DLD1 (cell line): ENCODE measurements at regions not wholly inside any gene's neighbourhood (a gene's known extent, or its start where the extent isn't known, plus 50 kb on each side); places are given as distances from the start of the nearest gene placed in this dataset.

ENCODE experiments used
- in situ Hi-C: cut with HindIII; loops from 2 replicates; pipeline ENCODE4 v1.10.0; 2017; ENCODE audit warnings: low sequenced_read_pairs

DNA sequence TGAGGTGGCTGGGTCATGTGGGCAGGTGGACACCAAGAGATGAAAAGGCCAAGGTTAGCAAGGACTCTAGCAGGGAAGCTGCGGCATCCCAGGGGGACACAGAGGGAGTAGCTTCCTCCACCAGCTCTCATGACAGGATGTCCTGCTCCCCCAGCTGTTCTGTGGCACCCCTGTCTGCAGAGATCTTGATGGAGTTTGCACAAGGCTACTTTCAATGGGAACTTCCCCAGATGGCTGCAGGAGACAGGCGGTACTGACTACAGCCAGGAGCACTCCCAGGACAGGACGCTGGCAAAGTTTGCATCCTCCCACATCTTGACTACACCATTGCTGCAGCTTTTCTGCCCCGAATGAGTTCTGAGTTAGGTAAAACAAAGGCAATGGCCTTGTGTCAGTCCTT, 312.8 kb downstream of the TLE4 start:
- in situ Hi-C loops: no loop called here

DNA sequence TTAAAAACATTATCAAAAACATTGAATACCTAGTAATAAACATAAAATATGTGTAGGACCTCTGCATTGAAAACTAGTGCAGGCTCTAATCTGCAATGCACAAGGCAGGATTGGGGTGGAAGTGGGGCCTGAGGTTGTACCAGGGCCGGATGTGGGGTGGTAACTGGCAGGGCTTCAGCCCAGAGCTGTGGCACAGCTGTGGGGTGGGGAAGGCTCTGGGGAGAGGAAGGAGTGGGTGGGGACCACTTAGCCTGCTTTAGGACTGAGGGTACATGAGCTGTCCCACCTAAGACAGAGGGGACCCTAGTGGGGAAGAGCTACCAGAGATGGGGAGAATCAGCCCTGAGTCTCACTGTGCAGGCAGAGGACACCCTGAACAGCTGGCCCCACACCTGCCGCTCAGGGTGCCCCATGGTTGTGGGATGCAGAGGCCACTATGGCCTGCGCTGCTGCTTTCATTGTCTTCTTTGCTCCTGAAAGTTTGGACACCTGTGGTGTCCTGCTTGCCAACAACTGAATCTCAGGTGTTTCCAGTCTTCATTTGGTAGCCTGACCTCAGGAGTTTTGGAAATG, 311.4 kb downstream of the TLE4 start:
- in situ Hi-C loops: no loop called here

DNA sequence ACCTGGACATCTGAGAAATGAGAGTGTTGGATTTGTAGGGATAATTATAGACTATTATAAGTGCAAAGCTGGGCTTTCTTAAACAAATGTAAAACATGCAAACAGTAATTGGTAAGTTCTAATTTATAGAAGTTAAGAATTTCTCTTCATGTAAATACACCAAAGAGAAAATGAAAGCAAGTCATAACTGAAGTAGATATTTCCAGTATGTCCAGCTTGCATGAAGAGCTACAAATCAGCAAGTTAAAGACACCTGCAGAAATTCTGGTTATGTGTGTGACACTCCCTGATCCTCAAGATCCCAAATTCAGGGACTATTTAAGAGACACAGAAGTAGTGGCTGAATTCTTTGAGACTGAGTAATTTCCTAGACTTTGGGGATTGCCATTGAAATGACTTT, 308.9 kb downstream of the TLE4 start:
- in situ Hi-C loops: no loop called here

DNA sequence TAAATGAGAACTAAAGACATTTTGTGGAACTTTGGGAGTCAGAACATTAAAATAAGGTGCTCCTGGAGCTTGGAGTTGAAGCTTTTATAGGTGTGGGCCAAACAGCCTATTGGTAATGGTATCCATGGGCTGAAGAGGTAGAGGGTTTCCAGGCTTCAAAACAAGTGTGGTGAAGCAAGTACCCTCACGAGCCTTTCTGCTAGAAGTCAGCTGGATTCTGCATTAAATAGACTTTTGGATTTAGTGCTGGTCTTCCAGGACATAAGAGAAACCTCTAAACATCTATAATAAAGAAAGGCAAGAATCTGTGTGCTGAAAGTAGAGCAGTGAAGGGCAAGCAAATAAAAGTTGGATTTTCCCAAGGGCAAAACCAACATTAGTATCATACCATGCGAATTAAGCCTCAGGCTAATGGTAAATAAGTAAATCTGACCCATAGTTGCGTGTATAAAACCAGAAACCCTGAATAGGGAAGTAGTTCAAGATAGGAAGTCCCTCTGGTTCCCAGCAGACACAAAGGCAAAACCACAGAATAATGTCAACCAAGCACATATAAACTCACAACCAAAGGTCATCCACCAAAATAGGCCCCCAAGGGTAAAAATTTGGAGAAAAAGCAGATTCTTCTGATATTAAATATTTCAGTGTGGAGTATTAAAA, 306.3 kb downstream of the TLE4 start:
- in situ Hi-C loops: no loop called here

DNA sequence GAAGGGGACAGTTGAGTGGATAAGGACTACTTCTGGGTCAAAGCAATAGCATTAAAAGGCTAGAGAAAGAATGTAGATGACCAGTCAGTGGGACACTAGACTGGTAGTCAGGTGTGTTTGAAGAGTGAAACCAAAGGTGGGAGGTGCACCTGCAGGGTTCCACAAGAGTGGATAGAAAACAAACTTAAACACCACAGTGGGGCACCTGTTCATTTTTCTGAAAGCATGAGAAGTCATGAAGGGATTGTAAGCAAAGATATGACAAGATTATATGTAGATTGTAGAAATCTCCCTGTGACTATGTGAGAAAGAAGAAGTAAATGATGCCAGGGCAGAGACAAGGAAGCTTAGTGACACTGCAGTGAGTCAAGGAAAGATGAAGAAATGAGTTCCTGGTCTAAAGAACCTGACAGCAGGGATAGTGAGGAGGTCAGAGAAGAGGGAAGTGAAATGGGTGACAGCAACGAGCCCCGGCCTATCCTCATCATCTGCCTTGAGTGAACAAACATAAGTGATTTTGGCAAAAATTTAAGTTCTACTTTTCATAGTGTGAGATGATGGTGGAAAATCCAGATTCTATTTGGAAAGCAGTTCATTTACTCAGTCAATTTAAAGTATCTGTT, 296.9 kb downstream of the TLE4 start:
- in situ Hi-C loops: loop anchor here (5.0 kb wide), 1 partner anchor 36 kb away; no protein-coding TSS in a partner anchor

DNA sequence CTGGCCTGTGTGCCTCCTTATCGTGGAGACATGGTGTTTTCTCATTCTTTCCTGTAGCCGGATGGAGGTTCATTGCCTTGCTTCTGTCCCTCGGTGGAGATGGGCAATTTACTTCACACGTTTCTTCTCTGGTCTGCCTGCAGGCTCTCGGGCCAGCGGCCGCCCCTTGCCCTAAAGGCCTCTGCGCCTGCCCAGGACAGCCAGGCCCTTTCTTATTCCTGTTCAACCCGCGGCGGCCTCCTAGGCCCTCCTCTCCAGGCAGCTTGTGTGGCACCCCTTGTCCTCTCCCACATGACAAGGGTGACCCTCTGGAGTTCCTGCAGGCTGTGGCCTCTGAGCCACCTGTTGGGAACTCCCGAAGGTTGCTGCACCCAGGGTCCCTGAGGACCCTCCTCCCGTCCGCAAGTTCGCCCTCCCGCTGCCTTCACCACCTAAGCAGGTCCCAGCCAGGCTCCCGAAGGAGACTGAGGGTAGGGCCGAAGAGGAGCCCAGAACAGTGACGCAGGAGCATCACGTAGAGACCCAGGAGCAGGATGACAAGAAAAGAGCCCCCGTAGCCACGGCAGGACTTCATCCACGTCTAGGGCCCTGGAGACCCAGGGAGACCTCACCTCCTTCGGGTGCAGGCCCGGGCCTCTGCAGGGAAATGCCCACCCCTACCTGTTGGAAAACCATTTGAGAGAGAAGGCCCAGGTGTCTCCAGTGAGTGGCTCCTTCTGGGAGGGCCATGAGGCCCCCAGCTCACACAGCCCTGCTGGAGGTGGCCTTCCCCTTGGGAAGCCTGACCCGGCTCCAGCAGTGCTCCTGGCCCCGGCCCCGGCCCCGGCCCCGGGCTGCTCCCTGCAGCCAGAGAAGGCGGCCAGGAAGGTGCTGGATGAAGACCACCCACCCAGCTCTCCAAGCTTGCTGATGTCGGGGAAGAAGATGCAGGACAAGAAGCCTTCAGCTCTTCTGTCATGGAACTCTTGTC, 291.4 kb downstream of the TLE4 start:
- in situ Hi-C loops: no loop called here

DNA sequence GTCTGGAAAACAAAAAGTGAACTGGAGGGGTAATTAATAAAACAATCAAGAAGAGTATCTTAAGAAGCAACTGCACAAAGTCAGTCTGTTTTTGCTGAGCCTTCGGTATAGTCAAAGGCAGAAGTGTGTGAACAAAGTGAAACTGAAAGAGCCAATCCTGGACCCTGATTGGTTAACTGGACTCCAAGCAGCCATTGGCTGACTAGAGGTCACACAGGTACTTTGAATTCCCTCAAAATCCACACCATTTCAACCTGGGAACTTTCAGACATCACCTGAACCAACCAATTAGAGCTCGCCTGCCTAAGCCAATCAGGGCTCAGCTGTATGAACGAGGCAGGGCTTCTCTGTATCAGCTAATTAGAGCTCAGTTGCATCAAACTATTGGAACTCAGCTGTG, 286.7 kb downstream of the TLE4 start:
- in situ Hi-C loops: no loop called here

DNA sequence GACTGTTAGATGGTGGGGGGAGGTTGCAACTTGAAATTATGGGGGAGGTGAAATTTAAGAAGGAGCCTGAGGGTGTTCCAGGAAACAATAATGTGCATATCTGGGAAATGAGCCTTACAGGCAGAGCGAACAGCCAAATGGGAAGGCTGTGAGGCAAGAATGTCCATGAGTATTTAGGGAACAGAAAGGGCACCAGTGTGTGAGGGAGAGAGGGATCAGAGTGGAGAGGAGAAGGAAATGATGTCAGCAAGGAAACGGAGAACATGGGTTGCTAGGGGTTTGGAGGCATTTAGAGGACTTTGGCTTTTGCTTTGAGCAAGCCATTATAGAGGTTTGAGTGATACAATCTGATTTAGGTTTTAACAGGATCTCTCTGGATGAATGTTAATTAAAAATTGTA, 285.4 kb downstream of the TLE4 start:
- in situ Hi-C loops: no loop called here

DNA sequence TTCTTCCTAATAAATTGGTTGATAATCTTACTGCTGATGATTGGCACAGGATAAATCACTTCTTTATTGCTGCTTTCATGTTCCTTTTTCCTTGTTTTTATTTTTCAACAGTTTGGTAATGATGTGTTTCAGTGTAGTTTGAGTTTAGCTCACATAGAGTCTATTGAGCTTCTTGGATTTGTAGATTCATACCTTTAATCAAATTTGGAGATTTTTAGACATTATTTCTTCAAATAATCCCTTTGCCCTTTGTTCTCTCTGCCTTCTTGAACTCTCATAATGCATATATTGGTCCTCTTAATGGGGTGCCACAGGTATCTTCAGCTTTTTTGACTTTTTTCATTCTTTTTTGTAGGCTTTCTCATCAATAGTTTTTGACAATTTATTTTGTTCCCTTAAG, 275.3 kb downstream of the TLE4 start:
- in situ Hi-C loops: no loop called here

DNA sequence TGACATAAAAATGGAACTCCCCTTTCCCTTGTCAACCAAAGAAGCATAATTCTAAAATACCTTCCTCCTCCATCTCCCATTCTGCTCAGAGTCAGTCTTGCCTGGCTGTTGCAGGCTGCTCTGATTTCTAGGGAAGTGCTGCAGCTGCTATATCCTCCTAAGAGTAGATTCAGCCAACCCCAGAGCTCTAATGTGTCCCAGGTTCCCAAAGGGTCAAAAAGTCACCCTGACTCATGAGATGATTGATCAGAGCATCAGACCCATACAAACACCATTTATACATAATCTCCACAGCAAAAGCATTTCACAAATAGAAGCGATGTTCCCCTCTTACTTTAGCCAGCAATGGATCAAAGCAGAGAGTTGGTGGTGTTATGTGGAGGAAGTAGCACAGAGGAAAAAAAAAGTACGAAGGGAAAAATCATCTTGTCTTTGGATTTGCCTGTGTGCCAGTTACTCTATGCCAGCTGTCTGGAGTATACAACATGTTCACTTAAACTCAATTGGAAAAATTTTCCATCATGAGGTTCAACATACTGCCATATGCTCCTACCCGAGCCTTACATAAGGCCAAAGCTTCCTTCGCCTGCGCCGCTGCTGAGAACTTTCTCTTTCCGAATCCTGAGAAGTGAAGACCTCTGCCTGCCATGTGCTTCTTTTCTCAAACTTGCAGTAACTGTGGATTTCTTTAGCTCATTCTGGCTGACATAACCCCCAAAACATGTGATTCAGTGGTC, 258.0 kb downstream of the TLE4 start:
- in situ Hi-C loops: loop anchor here (5.0 kb wide), 1 partner anchor 38 kb away; no protein-coding TSS in a partner anchor

DNA sequence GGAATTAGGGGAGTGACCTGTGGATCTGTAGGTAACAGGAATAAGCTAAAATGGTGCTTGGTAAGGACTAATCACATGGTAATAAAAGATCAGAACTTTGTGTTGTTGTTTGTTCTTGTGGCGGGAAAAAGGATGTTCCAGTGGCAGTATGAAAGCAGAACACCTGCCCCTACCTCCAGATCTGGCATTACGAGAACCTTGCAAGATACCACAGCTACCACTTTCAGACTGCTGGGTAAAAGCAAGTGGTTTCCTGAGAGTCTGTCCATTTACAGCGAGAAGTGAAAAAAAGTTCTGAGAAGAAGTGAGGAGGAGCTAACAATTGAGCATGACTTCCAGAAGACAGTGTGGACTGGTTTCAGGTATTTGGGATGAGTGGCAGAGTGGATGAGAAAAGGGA, 252.5 kb downstream of the TLE4 start:
- in situ Hi-C loops: no loop called here

DNA sequence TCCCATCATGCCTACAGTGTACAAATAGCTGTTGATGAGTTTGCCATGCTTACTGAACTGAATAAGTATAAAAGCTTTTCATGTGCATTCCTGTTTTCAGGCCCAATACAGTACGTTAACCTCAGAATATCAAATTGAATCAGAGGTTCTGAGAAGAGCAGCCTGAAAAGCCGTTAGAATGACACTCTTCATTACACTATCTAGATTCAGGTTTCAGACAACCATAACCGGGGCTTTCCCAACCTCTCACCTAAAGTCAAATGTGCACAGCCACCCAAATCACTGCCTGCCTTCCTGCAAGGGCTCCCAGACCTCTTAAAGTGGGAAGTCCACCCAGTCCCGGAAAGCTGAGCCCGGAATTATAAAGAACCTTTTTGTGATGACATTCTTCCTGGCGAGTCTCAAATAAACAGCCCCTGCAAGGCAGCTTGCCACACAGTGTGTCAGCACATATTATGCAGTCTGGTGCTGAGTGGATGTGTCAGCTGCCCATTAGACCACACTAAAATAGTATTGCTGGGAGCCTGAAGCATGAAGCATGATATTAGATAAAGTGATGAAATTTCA, 245.8 kb downstream of the TLE4 start:
- in situ Hi-C loops: no loop called here

DNA sequence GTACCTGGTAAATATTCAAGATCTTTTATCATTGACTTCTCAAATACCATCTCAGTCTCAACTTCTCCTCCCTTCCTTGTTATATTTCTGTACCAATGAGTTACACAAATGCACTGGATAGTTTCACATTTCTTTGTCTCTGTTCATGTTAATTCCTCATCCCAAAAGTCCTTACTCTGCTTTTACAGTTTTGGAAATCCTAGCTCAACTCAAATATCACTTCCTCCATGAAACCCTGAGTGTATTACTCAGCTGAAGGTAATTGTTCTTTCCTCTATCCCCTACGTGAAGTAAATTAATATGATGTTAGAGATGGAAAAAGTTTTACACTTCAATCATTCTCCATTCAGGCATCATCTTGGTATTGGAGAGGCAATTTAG, 241.5 kb downstream of the TLE4 start:
- in situ Hi-C loops: no loop called here

DNA sequence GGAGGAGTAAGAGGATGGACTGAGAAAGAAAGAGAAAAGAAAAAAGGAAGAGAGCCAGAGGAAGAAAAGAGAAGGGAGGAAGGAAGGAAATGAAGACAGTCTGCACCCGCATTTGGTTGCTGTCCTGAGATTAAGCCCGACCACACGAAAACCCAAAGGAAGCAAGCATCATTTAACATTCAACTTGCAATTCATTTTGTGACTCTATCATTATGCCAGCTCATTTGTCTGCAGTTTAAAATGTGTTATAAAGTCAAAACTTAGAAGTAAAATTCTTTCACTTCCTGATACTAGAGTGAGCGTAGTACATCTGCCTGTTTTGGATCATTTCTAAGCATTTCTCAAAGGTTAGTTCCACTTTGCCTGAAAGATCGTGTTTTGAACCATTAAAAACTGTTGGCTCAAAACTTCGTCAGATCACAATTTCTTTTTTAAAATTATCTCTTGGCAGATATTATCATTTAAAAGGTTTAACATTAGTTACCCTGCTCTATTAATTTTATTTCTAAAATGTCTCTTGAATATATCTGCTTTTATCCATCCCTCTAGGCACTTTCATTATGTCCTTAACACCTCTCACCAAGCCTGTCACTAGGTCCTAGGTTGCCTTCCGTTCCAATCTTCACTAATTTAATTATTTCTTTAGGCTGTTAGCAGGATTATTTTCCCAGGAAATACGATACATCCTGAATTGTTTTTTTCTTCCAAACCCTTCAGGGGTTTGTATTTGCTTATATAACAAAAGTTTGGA, 240.9 kb downstream of the TLE4 start:
- in situ Hi-C loops: no loop called here

DNA sequence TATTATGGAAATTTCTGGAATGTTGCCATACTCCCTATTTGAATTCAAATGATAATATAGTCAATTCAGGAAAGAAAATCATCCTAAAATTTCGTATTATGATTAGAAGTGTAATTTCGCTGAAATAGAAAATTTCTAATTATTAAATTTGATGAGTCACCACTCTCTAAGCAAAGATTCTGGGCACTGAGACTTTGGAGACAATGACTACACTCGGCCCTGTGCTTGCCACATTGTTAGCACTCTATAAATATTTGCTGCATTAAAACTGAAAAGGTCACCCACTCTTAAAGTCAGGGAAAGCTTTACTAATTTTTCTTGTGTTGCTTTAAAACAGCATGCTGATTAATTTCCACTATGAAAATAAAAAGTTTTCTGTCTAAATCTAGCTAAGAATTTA, 240.3 kb downstream of the TLE4 start:
- in situ Hi-C loops: no loop called here

DNA sequence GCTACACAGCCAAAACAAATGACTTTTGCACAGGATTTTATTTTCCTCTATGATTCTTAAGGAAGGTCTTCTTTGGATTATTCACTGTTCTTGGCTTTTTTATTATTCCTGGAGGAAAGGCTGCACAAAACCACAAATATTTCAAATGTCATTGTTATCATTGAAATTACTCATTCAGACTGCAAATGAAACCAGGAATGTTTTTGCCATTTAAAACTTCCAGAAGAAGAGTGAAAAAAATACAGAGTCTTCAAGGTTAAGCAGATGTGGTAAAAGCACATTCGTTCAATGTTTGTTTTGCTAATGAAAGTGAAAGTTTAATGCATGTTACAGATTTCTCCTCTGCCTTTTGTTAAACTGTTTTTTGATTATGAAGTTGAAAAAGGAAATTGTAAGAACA, 238.2 kb downstream of the TLE4 start:
- in situ Hi-C loops: no loop called here

DNA sequence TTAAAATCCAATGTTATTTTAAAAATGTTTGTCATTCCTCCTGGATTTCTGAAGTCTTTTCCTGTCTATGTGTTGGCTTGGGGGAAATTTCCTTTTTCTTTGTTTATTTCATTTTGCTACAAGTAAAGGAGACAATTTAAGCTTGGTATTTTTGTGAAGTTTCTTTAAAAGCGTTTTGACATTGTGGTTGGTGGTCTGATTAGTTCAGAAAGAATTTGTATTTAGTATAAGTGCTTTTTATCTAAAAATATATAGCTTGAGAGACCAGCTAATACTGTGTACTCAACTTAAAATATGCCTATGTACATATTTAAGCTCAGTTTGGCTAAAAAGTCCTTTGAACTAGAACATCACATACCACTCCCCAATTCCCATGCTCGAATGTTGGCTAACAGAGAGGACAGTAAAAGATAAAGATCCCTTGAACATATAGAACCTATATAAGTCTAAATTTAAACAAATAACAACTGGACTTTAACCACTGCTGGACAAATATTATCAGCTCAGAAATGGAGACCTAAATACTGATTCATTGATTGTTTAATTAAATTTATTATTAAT, 237.6 kb downstream of the TLE4 start:
- in situ Hi-C loops: no loop called here

DNA sequence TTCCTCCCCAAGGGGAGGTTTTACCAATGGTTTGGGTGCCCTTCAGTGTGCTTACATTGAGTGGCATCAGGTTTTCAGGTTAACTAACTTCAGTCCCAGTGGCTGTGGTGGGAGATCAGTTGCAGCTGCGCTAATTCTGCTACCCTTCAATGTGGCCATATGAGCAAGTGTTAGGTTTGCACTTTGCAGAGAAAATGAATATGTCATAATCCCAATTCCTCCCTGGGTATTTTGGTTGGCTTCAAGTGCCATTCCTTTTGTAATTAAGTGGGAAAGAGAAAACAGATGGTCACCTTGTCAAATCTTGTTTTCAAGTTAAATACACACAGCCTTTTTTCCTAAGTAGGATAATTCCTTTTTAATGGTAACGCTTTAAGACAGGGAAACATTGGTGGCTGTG, 236.2 kb downstream of the TLE4 start:
- in situ Hi-C loops: no loop called here

DNA sequence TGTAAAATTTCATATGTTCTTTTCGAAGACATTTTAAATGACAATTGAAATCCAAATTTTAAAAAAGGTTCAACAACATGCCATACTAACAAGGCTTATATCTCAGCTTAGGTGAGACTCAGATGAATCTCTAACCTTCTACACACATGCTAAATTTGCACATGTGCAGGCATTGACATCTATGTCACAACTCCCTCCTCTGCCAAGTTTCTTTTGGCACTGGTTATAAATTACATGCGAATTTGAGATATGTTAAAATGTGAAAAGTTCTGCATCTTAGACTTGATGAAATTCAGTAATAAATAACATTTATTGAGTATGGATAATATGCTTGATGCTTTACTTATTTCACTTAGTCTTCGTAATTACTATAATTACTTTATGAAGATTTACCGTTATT, 234.3 kb downstream of the TLE4 start:
- in situ Hi-C loops: no loop called here
